Fibroblast of upper back skin (primary cell): ENCODE measurements at regions not wholly inside any gene's neighbourhood (a gene's known extent, or its start where the extent isn't known, plus 50 kb on each side); places are given as distances from the start of the nearest gene placed in this dataset.
A peak's percentile ranks its signal among the peaks of the same experiment; 100 is the strongest.
"Not testable (repeated sequence)": the region's sequence is repeated elsewhere in the genome, so short reads cannot be mapped to it uniquely, and the experiment has no call there.

Experiments
- DNase-seq: peaks from one replicate; pipeline ENCODE4 v3.0.0-alpha.2; 2013

GRCh38 chr11:81377418-81377817 is 1356.2 kb downstream of the FAM181B start:
- DNase-seq: no peak

GRCh38 chr11:81373986-81374385 is 1359.7 kb downstream of the FAM181B start:
- DNase-seq: no peak

- DNase-seq: no peak
Observed at GRCh38 chr11:81368192-81368591, 1365.5 kb downstream of the FAM181B start.

GRCh38 chr11:81365496-81365895 is 1368.2 kb downstream of the FAM181B start:
- no peak for DNase-seq

- DNase-seq: no peak
Observed at GRCh38 chr11:81359476-81359875, 1374.2 kb downstream of the FAM181B start.

GRCh38 chr11:81345609-81346008 is 1388.1 kb downstream of the FAM181B start:
- DNase-seq: no peak

GRCh38 chr11:81342966-81343365 is 1390.7 kb downstream of the FAM181B start:
- no peak for DNase-seq

GRCh38 chr11:81340225-81340624 is 1393.4 kb downstream of the FAM181B start:
- no peak for DNase-seq

- DNase-seq: no peak
Observed at GRCh38 chr11:81339521-81339920, 1394.1 kb downstream of the FAM181B start.

- no peak for DNase-seq
Observed at GRCh38 chr11:81337756-81338155, 1395.9 kb downstream of the FAM181B start.

- DNase-seq: no peak
Observed at GRCh38 chr11:81332276-81332675, 1401.4 kb downstream of the FAM181B start.

- no peak for DNase-seq
Observed at GRCh38 chr11:81331611-81332235, 1401.9 kb downstream of the FAM181B start.

GRCh38 chr11:81331088-81331487 is 1402.6 kb downstream of the FAM181B start:
- DNase-seq: no peak

GRCh38 chr11:81303038-81303664 is 1430.5 kb downstream of the FAM181B start:
- no peak for DNase-seq

GRCh38 chr11:81301166-81301830 is 1432.4 kb downstream of the FAM181B start:
- DNase-seq: no peak

- DNase-seq: no peak
Observed at GRCh38 chr11:81286959-81287358, 1446.7 kb downstream of the FAM181B start.

GRCh38 chr11:81286550-81286949 is 1447.1 kb downstream of the FAM181B start:
- no peak for DNase-seq

GRCh38 chr11:81280228-81280627 is 1453.4 kb downstream of the FAM181B start:
- DNase-seq: not testable (repeated sequence)

GRCh38 chr11:81278991-81279390 is 1454.7 kb downstream of the FAM181B start:
- DNase-seq: no peak

- DNase-seq: no peak
Observed at GRCh38 chr11:81270686-81271085, 1463.0 kb downstream of the FAM181B start.

- no peak for DNase-seq
Observed at GRCh38 chr11:81267246-81267645, 1466.4 kb downstream of the FAM181B start.

- no peak for DNase-seq
Observed at GRCh38 chr11:81259471-81259870, 1474.2 kb downstream of the FAM181B start.

GRCh38 chr11:81255895-81256294 is 1477.8 kb downstream of the FAM181B start:
- DNase-seq: peak; percentile 1

GRCh38 chr11:81253244-81253643 is 1480.4 kb downstream of the FAM181B start:
- DNase-seq: no peak
